Endodermal cell (in vitro differentiated cells): ENCODE measurements at regions not wholly inside any gene's neighbourhood (a gene's known extent, or its start where the extent isn't known, plus 50 kb on each side); places are given as distances from the start of the nearest gene placed in this dataset.

Experiments
- DNase-seq: peaks from one replicate; pipeline ENCODE4 v3.0.0-alpha.2; 2017
- H3K27ac ChIP-seq: 2 replicates; pipeline ENCODE4 v1.5.1; 2013; ENCODE audit warnings: mild to moderate bottlenecking, low read depth, low read length, moderate library complexity
- H3K27me3 ChIP-seq: 2 replicates; pipeline ENCODE4 v1.6.1; 2013; ENCODE audit warnings: mild to moderate bottlenecking, low read length, moderate library complexity; ENCODE audit not compliant: insufficient read depth, control insufficient read depth, poor library complexity, severe bottlenecking
- H3K36me3 ChIP-seq: 2 replicates; pipeline ENCODE4 v1.7.0; 2013; ENCODE audit warnings: mild to moderate bottlenecking, low read length, moderate library complexity; ENCODE audit not compliant: control insufficient read depth, insufficient read depth
- H3K4me1 ChIP-seq: one replicate; pipeline ENCODE4 v1.7.0; 2013; ENCODE audit warnings: low read length; ENCODE audit not compliant: control insufficient read depth, insufficient read depth
- H3K4me3 ChIP-seq: 2 replicates; pipeline ENCODE4 v1.5.1; 2013; ENCODE audit warnings: mild to moderate bottlenecking, low read length, moderate library complexity
- H3K9ac ChIP-seq: 2 replicates; pipeline ENCODE4 v1.6.1; 2013; ENCODE audit warnings: mild to moderate bottlenecking, low read length, moderate library complexity; ENCODE audit not compliant: poor library complexity, severe bottlenecking; ENCODE audit errors: extremely low read depth
- H3K9me3 ChIP-seq: 2 replicates; pipeline ENCODE4 v1.6.1; 2013; ENCODE audit warnings: mild to moderate bottlenecking, low read length, moderate library complexity; ENCODE audit not compliant: control insufficient read depth
- H3K27ac Mint-ChIP-seq: 2 replicates; pipeline ENCODE4 v1.8.0; 2020; ENCODE audit warnings: mixed read lengths
- H3K27me3 Mint-ChIP-seq: 2 replicates; pipeline ENCODE4 v1.8.0; 2021; ENCODE audit warnings: mild to moderate bottlenecking, mixed read lengths; ENCODE audit not compliant: insufficient read depth
- H3K36me3 Mint-ChIP-seq: 2 replicates; pipeline ENCODE4 v1.8.0; 2020; ENCODE audit warnings: low read depth, mixed read lengths
- H3K4me1 Mint-ChIP-seq: 2 replicates; pipeline ENCODE4 v1.8.0; 2020; ENCODE audit warnings: mixed read lengths
- H3K4me3 Mint-ChIP-seq: 2 replicates; pipeline ENCODE4 v1.8.0; 2020; ENCODE audit warnings: mild to moderate bottlenecking, moderate library complexity, mixed read lengths
- H3K9me3 Mint-ChIP-seq: 2 replicates; pipeline ENCODE4 v1.8.0; 2020; ENCODE audit warnings: mild to moderate bottlenecking, mixed read lengths
- CTCF ChIP-seq: fragments of 200-600 bp; sonication (generic); conservative IDR thresholded peaks from 2 replicates; pipeline ENCODE4 v1.5.0; 2021; ENCODE audit warnings: antibody characterized with exemption, mild to moderate bottlenecking
- WGBS, 2 experiments: methylation state at CpG; one replicate each; pipeline versions ENCODE4 v1.1.5 to v1.1.7; 2013; ENCODE audit warnings: missing lambda C conversion rate in 2 of 2, mixed read lengths in 1 of 2; ENCODE audit not compliant: insufficient coverage in 1 of 2, insufficient read length in 1 of 2; 5-methylcytosine and 5-hydroxymethylcytosine counted together

- Histone ChIP-seq H3K27ac (peak overlapping the region; percentile 31), H3K4me1 (no peaks in the 10 kb centered on the region), H3K9ac (no peak overlapping the region), H3K27me3 (no peaks in the 10 kb centered on the region), H3K9me3 (peaks cover 4% of the 10 kb centered on the region), H3K36me3 (no peaks in the 10 kb centered on the region), H3K4me3 (no peak overlapping the region)
- DNase-seq, result no peak
- Mint-ChIP-seq H3K27ac (no peak overlapping the region), H3K9me3 (peaks cover 5% of the 10 kb centered on the region), H3K4me1 (peaks cover 2% of the 10 kb centered on the region), H3K4me3 (no peak overlapping the region), H3K27me3 (no peaks in the 10 kb centered on the region), H3K36me3 (no peaks in the 10 kb centered on the region)
- WGBS, 2 experiments, result 100% methylated on average over 1 of the region's 1 CpG; no CpG with 5 or more reads in 1 of the 2 experiments
- no peak for TF ChIP-seq CTCF
Observed at GRCh38 chr11:101277036-101277435, 147.4 kb upstream of the PGR start.

GRCh38 chr11:101269990-101270660 lies 140.5 kb upstream of the PGR start:
- Histone ChIP-seq H3K36me3 (no peaks in the 10 kb centered on the region), H3K27ac (no peak overlapping the region), H3K9me3 (peaks cover 4% of the 10 kb centered on the region), H3K27me3 (no peaks in the 10 kb centered on the region), H3K4me1 (no peaks in the 10 kb centered on the region), H3K4me3 (no peak overlapping the region), H3K9ac (no peak overlapping the region)
- no peak for DNase-seq
- TF ChIP-seq CTCF, result no peak
- no peaks in the 10 kb centered on the region for H3K27me3 Mint-ChIP-seq
- H3K36me3 Mint-ChIP-seq, result no peaks in the 10 kb centered on the region
- H3K9me3 Mint-ChIP-seq, result no peaks in the 10 kb centered on the region
- H3K27ac Mint-ChIP-seq, result no peak overlapping the region
- 90 to 94% methylated on average over 3 of the region's 3 CpGs for WGBS, 2 experiments
- no peak overlapping the region for H3K4me3 Mint-ChIP-seq
- peaks cover 4% of the 10 kb centered on the region for H3K4me1 Mint-ChIP-seq

- WGBS, 2 experiments, result 92 to 94% methylated on average over 2 of the region's 2 CpGs
Observed at GRCh38 chr11:101269390-101269789, 139.8 kb upstream of the PGR start.

More at GRCh38 chr11:101269390-101269789, 139.8 kb upstream of the PGR start:
- Mint-ChIP-seq H3K27me3 (no peaks in the 10 kb centered on the region), H3K4me1 (peaks cover 4% of the 10 kb centered on the region), H3K4me3 (no peak overlapping the region), H3K36me3 (no peaks in the 10 kb centered on the region), H3K27ac (no peak overlapping the region), H3K9me3 (no peaks in the 10 kb centered on the region)
- Histone ChIP-seq H3K9me3 (peaks cover 4% of the 10 kb centered on the region), H3K4me3 (no peak overlapping the region), H3K9ac (no peak overlapping the region), H3K4me1 (no peaks in the 10 kb centered on the region), H3K27me3 (no peaks in the 10 kb centered on the region), H3K27ac (no peak overlapping the region), H3K36me3 (no peaks in the 10 kb centered on the region)
- no peak for TF ChIP-seq CTCF
- DNase-seq, result no peak
